SK-N-MC (cell line): ENCODE measurements at regions not wholly inside any gene's neighbourhood (a gene's known extent, or its start where the extent isn't known, plus 50 kb on each side); places are given as distances from the start of the nearest gene placed in this dataset.

ENCODE experiments used
- DNase-seq: peaks from one replicate; pipeline ENCODE4 v3.0.0-alpha.2; 2011; ENCODE audit warnings: low read depth, low spot score
- H3K27ac ChIP-seq: fragments of 200-600 bp; sonication (generic); 2 replicates; pipeline ENCODE4 v1.5.1; 2016; ENCODE audit warnings: mixed run types
- H3K36me3 ChIP-seq: fragments of 200-600 bp; sonication (generic); 2 replicates; pipeline ENCODE4 v1.6.1; 2017; ENCODE audit warnings: antibody characterized with exemption, low read length, mixed read lengths; ENCODE audit not compliant: insufficient read depth
- H3K4me3 ChIP-seq: fragments of 200-600 bp; sonication (generic); 2 replicates; pipeline ENCODE4 v1.5.1; 2016
- H3K9ac ChIP-seq: fragments of 200-600 bp; sonication (generic); 2 replicates; pipeline ENCODE4 v1.8.0; 2017; ENCODE audit warnings: mixed run types, mixed read lengths; ENCODE audit not compliant: insufficient read length
- H3K9me3 ChIP-seq: fragments of 200-600 bp; sonication (generic); 2 replicates; pipeline ENCODE4 v1.6.1; 2017; ENCODE audit warnings: low read depth, mild to moderate bottlenecking, antibody characterized with exemption, low read length, moderate library complexity, mixed read lengths
- EZH2 ChIP-seq: fragments of 200-600 bp; sonication (generic); IDR thresholded peaks from one replicate; pipeline ENCODE4 v1.6.1; 2017; ENCODE audit warnings: antibody characterized with exemption
- FOXP2 ChIP-seq: optimal IDR thresholded peaks from 2 replicates; pipeline ENCODE3; 2011; ENCODE audit warnings: mild to moderate bottlenecking, moderate library complexity; ENCODE audit not compliant: insufficient read depth; ENCODE audit errors: extremely low read length, control extremely low read depth
- POLR2AphosphoS5 ChIP-seq: IDR thresholded peaks from 2 replicates; pipeline ENCODE4 v1.6.1; 2012; ENCODE audit warnings: mild to moderate bottlenecking, low read depth, low read length, borderline replicate concordance

DNA sequence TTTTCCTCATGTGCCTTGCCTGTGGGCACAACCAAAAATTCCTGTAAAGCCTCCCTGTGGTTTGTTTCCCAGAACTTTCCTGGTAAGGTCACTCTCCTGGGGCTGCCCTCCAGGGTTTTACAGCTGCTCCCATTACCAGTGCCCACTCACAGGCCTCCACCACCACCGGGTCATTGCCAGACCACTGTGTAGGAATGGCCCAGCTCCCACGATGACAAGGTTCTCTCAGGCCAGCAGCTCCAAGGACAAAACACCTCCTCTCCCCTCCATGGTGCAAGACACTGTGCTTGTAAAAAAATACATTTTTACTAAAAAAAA, 96.1 kb upstream of the AKIP1 start:
- Histone ChIP-seq H3K4me3 (peak overlapping the region; percentile 48; the same call in 1 of the 2 replicates), H3K36me3 (no peaks in the 10 kb centered on the region), H3K9me3 (no peaks in the 10 kb centered on the region), H3K9ac (no peak overlapping the region), H3K27ac (peak overlapping the region; percentile 60; the same call in 1 of the 2 replicates)
- TF ChIP-seq POLR2AphosphoS5 (no peak), FOXP2 (no peak), EZH2 (no peak)
- no peak for DNase-seq

DNA sequence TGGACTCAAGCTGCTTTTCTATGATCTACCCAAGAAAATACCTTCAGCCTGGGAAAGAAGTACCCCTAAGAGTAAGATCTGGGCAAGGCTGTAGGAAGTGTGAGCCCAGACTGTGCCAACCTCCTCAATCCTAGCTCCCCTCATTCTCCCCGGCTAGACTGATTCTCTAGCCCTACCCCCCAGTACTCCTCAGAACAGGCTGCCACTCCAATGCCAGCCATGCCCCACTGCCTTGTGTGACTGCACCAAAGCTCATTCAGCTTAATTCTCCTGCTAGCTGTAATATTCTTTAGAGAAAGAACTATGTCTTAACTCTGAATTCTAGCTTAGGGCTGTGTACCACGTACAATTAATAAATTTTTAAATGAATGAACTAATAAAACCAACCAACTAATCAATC, 92.6 kb upstream of the AKIP1 start:
- H3K9me3 ChIP-seq = no peaks in the 10 kb centered on the region
- H3K36me3 ChIP-seq = no peaks in the 10 kb centered on the region
- H3K27ac ChIP-seq = no peak overlapping the region
- H3K4me3 ChIP-seq = no peak overlapping the region
- TF ChIP-seq POLR2AphosphoS5 (no peak), EZH2 (no peak), FOXP2 (no peak)
- H3K9ac ChIP-seq = no peak overlapping the region
- no peak for DNase-seq

DNA sequence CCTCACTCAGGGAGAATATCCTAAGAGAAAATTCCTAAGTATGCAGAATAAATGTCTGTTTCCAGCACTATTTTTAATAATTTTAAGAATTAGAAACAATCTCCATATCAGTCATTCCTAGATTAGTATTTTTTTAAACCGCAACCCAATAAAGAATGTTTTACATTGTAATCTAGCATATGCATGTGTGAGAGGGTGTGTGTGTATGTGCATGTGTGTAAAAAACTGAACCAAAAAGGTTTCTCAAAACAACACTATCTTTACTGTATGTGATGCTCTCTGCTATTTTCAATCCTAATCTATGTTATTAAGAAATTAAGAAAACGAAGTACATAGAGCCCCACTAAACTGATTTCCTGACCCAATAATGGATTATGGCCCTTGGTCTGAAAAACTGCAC, 90.6 kb upstream of the AKIP1 start:
- Histone ChIP-seq H3K9me3 (no peaks in the 10 kb centered on the region), H3K27ac (no peak overlapping the region)
- no peak for DNase-seq

DNA sequence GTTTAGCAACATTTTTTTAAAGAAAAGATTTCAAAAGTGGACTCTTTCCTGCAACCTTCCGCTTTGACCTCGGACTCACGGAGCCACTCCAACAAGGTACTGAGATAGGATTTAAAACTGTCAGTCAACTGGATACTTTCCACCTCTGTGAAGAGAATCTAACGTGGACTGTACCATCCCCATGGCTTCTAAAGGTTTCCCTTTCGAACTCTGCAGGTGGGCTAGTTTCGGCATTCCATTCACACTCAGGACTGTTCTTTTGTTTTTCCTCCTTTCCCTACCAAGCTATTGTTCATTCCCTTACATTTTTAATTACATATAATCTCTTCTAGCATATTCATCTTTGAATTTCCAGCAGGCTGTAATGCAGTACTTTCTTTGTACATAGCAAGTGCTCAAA, 88.5 kb upstream of the AKIP1 start:
- Histone ChIP-seq H3K36me3 (no peaks in the 10 kb centered on the region), H3K9me3 (no peaks in the 10 kb centered on the region), H3K27ac (no peak overlapping the region), H3K4me3 (no peak overlapping the region), H3K9ac (no peak overlapping the region)
- TF ChIP-seq POLR2AphosphoS5 (no peak), FOXP2 (no peak), EZH2 (no peak)
- DNase-seq = no peak

More for the DNA sequence above, 90.6 kb upstream of the AKIP1 start:
- no peak for TF ChIP-seq FOXP2
- no peak for TF ChIP-seq EZH2
- TF ChIP-seq POLR2AphosphoS5 = no peak
- no peak overlapping the region for H3K9ac ChIP-seq
- no peaks in the 10 kb centered on the region for H3K36me3 ChIP-seq
- no peak overlapping the region for H3K4me3 ChIP-seq

DNA sequence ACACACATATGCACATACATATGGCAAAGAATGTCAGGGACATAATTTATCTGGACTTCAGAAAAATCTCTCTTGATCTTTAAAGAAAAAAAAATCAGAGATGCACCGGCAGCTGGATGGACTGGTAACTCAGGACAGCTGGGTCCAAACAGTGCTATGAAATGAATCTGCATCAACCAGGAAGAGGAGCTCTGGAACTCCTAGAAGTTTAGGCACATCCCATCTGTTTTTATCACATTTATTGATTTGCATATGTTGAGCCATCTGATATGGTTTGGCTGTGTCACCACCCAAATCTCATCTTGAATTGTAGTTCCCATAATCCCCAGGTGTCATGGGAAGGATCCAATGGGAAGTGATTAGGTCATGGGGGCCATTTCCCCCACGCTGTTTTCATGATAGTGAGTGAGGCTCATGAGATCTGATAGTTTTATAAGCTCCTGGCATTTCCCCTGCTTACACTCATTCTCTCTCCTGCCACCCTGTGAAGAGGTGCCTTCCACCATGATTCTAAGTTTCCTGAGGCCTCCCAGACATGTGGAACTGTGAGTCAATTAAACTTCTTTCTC, 87.7 kb upstream of the AKIP1 start:
- TF ChIP-seq POLR2AphosphoS5 (no peak), EZH2 (no peak)
- Histone ChIP-seq H3K9ac (no peak overlapping the region), H3K36me3 (no peaks in the 10 kb centered on the region), H3K4me3 (no peak overlapping the region), H3K27ac (no peak overlapping the region), H3K9me3 (no peaks in the 10 kb centered on the region)
- no peak for DNase-seq

DNA sequence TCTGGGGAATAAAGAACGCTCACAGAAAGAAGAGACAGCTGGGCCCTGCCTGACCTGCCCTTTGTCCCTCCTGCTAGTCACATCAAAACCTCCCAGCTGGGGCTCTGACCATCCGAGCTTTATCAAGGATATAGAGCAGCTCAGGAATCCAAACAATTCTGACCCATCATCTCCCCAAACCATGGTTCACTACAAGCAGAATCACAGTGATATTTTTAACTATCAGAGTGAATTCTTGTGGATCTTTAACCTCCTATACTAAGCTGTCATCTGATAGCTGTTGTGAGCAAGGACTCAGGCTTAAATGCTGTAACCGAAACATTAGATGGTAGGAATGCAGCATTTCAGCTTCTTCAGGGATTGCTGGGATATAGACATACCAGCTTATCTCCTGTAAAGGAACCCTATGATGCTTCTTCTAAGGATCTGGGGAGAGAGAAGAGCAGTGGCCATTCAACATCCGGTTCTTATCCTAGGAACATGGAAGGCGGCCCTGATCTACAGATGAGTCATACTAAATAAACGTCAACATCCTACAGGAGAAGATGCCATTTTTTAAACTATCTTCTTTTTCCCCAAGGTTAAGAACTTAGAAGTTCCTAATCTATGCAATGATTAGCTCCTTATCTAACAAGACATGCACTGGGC, 84.7 kb upstream of the AKIP1 start:
- DNase-seq = no peak
- Histone ChIP-seq H3K36me3 (no peaks in the 10 kb centered on the region), H3K9me3 (no peaks in the 10 kb centered on the region), H3K4me3 (no peak overlapping the region), H3K9ac (no peak overlapping the region), H3K27ac (no peak overlapping the region)
- TF ChIP-seq POLR2AphosphoS5 = no peak

DNA sequence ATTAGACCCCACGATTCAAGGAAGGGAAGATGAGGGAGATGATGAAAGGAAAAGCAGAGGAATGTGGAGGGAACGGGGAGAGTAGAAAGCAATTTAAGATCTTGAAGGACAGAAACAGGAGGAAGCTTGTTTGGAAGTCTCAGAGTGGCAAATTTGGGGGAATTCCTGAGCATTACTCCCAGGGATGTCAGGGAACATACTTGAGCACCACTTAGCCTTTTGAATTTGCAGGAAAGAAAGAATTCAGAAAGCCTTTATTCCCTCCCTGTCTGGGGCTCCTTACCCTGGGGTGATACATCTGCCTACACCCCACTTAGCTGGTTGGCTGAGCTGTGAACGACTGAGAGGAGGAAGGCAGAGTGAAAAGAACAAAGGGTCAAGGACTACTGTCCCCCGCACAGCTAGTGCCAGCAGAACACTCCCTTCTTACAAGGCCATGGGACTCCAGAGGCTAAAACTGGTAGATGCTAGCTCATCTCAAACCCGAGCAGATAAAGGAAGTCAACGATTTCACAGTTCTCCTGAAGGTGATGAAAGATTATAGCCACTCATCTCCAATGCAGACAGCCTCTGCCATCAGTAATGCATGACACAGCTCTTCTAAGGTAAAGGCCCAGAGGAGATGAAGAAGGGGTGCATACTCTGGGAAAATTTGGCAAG, 84.0 kb upstream of the AKIP1 start:
- Histone ChIP-seq H3K4me3 (no peak overlapping the region), H3K9ac (no peak overlapping the region), H3K27ac (no peak overlapping the region), H3K36me3 (no peaks in the 10 kb centered on the region), H3K9me3 (no peaks in the 10 kb centered on the region)
- no peak for DNase-seq
- TF ChIP-seq FOXP2 = no peak
- TF ChIP-seq EZH2 = no peak
- no peak for TF ChIP-seq POLR2AphosphoS5

DNA sequence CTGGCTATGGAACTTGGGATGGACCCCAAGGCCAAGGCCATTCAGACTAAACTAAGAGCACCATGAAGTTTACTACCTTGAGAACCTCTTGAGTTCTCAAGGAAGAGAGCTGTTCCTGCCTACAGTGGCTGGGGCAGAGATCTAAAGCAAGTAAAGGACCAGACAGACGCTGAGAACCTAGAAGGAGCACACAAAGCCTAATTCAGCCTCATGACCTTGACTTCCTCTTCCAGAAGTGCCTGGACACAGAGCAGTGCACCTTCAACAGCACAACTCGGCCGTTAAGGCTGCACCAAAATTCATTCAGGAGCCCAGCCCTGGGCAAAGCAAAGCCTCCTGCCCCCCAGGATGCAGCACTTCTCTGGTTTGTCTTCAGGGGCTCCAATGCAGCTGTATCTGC, 82.9 kb upstream of the AKIP1 start:
- Histone ChIP-seq H3K27ac (no peak overlapping the region), H3K4me3 (no peak overlapping the region), H3K9ac (no peak overlapping the region), H3K36me3 (no peaks in the 10 kb centered on the region), H3K9me3 (no peaks in the 10 kb centered on the region)
- no peak for TF ChIP-seq EZH2
- no peak for TF ChIP-seq FOXP2
- no peak for TF ChIP-seq POLR2AphosphoS5
- no peak for DNase-seq

DNA sequence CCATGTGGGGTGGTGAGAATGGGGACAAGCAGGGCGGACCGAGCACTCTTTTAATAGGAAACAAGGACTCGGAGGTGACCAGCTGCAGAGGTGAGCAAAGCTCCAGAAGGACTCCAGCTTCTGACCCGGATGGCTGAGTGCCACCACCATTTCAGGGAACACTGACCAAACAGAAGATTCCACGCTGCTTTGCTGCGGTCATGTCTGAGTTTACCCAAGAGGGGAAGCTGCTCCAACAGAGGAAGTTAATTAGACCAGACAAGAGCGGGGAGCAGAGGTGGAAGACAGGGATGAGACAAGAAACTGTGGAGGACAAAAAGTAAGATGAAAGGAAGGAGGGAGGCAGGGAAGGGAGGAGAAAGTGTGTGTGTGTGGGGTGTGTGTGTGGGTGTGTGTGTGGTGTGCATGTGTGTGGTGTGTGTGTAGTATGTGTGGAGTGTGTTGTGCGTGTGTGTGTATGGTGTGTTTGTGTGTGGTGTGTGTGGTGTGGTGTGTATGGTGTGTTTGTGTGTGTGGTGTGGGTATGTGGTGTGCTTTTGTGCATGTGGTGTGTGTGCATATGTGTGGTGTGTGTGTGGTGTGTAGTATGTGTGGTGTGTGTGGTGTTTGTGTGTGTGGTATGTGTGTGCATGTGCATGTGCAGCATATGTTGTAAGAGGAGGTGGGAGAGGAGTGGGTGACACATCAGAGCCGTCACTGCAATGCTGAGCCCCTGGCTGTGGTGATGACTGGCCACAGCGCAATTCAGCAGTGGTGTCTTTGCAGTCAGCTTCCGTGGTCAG, 82.2 kb upstream of the AKIP1 start:
- TF ChIP-seq EZH2 = no peak
- no peak for TF ChIP-seq FOXP2
- TF ChIP-seq POLR2AphosphoS5 = no peak
- H3K36me3 ChIP-seq = no peaks in the 10 kb centered on the region
- no peak overlapping the region for H3K9ac ChIP-seq
- no peaks in the 10 kb centered on the region for H3K9me3 ChIP-seq
- DNase-seq = no peak
- no peak overlapping the region for H3K27ac ChIP-seq
- H3K4me3 ChIP-seq = no peak overlapping the region
